Lower leg skin (tissue), 3 donors: ENCODE measurements at regions not wholly inside any gene's neighbourhood (a gene's known extent, or its start where the extent isn't known, plus 50 kb on each side); places are given as distances from the start of the nearest gene placed in this dataset.

ENCODE experiments used
- POLR2A ChIP-seq, 2 donors: fragments of 450-650 bp; IDR thresholded peaks; one replicate each; pipeline ENCODE4 v1.6.1; 2016 to 2017; ENCODE audit warnings: antibody characterized with exemption in 2 of 2, mild to moderate bottlenecking in 1 of 2, moderate library complexity in 1 of 2
- TF ChIP-seq, protein P1 (sequence below), 3 donors: fragments of 450-650 bp; IDR thresholded peaks; one replicate each; pipeline ENCODE4 v1.5.1; 2016; ENCODE audit warnings: antibody characterized with exemption in 3 of 3, mild to moderate bottlenecking in 3 of 3, moderate library complexity in 2 of 3

DNA sequence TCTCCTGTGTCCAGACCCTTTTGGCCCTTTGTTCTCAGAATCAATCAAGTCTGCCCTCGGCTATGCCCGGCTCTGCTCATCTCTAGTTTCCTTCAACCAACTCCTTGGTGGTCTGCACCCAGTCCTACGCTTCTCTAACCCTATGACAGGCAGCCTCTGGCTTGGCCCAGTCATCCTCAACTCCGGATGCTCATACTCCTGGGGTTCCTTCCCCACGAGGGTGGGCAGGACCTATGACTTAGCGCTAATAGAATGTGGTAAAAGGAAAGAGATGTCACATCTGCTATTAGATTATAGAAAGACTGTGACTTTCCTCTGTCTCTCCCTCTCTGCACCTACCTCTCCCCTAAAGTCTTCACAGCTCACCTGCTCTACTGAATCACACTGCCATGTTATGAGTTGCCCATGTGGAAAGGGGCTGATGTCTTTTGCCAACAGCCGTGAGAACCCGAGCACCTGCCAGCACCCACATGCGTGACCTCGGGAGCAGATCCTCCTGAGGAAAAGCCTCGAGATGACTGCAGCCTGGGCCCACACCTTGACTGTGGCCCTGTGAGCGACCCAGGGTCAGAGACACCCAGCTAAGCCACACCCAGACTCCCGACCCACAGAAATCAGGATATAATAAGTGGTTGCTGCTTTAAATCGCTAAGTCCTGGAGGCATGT lies 334.9 kb downstream of the GADD45G start:
- TF ChIP-seq, protein P1, sequence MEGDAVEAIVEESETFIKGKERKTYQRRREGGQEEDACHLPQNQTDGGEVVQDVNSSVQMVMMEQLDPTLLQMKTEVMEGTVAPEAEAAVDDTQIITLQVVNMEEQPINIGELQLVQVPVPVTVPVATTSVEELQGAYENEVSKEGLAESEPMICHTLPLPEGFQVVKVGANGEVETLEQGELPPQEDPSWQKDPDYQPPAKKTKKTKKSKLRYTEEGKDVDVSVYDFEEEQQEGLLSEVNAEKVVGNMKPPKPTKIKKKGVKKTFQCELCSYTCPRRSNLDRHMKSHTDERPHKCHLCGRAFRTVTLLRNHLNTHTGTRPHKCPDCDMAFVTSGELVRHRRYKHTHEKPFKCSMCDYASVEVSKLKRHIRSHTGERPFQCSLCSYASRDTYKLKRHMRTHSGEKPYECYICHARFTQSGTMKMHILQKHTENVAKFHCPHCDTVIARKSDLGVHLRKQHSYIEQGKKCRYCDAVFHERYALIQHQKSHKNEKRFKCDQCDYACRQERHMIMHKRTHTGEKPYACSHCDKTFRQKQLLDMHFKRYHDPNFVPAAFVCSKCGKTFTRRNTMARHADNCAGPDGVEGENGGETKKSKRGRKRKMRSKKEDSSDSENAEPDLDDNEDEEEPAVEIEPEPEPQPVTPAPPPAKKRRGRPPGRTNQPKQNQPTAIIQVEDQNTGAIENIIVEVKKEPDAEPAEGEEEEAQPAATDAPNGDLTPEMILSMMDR (IDR thresholded peaks at IDR 0.05), result no peak
- TF ChIP-seq POLR2A (IDR thresholded peaks at IDR 0.05), result no peak
